ENCODE measurements at regions not wholly inside any gene's neighbourhood (a gene's known extent, or its start where the extent isn't known, plus 50 kb on each side); places are given as distances from the start of the nearest gene placed in this dataset.
A peak's percentile ranks its signal among the peaks of the same experiment; 100 is the strongest.
"Not testable (repeated sequence)": the region's sequence is repeated elsewhere in the genome, so short reads cannot be mapped to it uniquely, and the experiment has no call there.

GRCh38 chr6:82525775-82526495, 162.3 kb downstream of the TPBG start:
- peak; percentile 17 for DNase-seq (ENCODE audit: low read depth)
- H3K4me3 ChIP-seq (ENCODE audit: low read length) = no peak overlapping the region

GRCh38 chr6:82529960-82530460, 166.4 kb downstream of the TPBG start:
- not testable (repeated sequence) for DNase-seq (ENCODE audit: low read depth); H3K4me3 ChIP-seq (ENCODE audit: low read length)

More at GRCh38 chr6:82525775-82526495, 162.3 kb downstream of the TPBG start:
- TF ChIP-seq CTCF (IDR thresholded peaks at IDR 0.05; ENCODE audit: insufficient read depth, low read depth, low read length, missing control alignments) = no peak

GRCh38 chr6:82534876-82535275, 171.3 kb downstream of the TPBG start:
- peak; percentile 16 for DNase-seq (ENCODE audit: low read depth)
- TF ChIP-seq CTCF (IDR thresholded peaks at IDR 0.05; ENCODE audit: insufficient read depth, low read depth, low read length, missing control alignments) = no peak
- no peak overlapping the region for H3K4me3 ChIP-seq (ENCODE audit: low read length)

- not testable (repeated sequence) for DNase-seq (ENCODE audit: low read depth); H3K4me3 ChIP-seq (ENCODE audit: low read length)
Measured at GRCh38 chr6:82549480-82549879, 185.9 kb downstream of the TPBG start.

GRCh38 chr6:82551311-82551710, 187.7 kb downstream of the TPBG start:
- not testable (repeated sequence) for DNase-seq (ENCODE audit: low read depth); H3K4me3 ChIP-seq (ENCODE audit: low read length)

- peak; percentile 19 for DNase-seq (ENCODE audit: low read depth)
- no peak for TF ChIP-seq CTCF (IDR thresholded peaks at IDR 0.05; ENCODE audit: insufficient read depth, low read depth, low read length, missing control alignments)
- no peak overlapping the region for H3K4me3 ChIP-seq (ENCODE audit: low read length)
Measured at GRCh38 chr6:82551831-82552230, 188.2 kb downstream of the TPBG start.

- no peak for TF ChIP-seq CTCF (IDR thresholded peaks at IDR 0.05; ENCODE audit: insufficient read depth, low read depth, low read length, missing control alignments)
- H3K4me3 ChIP-seq (ENCODE audit: low read length) = no peak overlapping the region
- DNase-seq (ENCODE audit: low read depth) = no peak
Measured at GRCh38 chr6:82553863-82554531, 190.4 kb downstream of the TPBG start.

- no peak for DNase-seq (ENCODE audit: low read depth)
- H3K4me3 ChIP-seq (ENCODE audit: low read length) = no peak overlapping the region
- TF ChIP-seq CTCF (IDR thresholded peaks at IDR 0.05; ENCODE audit: insufficient read depth, low read depth, low read length, missing control alignments) = no peak
Measured at GRCh38 chr6:82554666-82555065, 191.0 kb downstream of the TPBG start.

All from epithelial cell of esophagus (primary cell).